Nephron progenitor cell (in vitro differentiated cells): ENCODE measurements at regions not wholly inside any gene's neighbourhood (a gene's known extent, or its start where the extent isn't known, plus 50 kb on each side); places are given as distances from the start of the nearest gene placed in this dataset.

Experiments used
- DNase-seq: peaks from one replicate; pipeline ENCODE4 v3.0.0; 2021
- H3K27ac Mint-ChIP-seq: 2 replicates; pipeline ENCODE4 v1.8.0; 2021; ENCODE audit warnings: mild to moderate bottlenecking, moderate library complexity, mixed read lengths
- H3K27me3 Mint-ChIP-seq: 2 replicates; pipeline ENCODE4 v1.8.0; 2021; ENCODE audit warnings: mild to moderate bottlenecking, low read depth, mixed read lengths; ENCODE audit not compliant: poor library complexity
- H3K36me3 Mint-ChIP-seq: 2 replicates; pipeline ENCODE4 v1.8.0; 2021; ENCODE audit warnings: low read depth, mixed read lengths
- H3K4me1 Mint-ChIP-seq: 2 replicates; pipeline ENCODE4 v1.8.0; 2021; ENCODE audit warnings: mixed read lengths
- H3K4me3 Mint-ChIP-seq: 2 replicates; pipeline ENCODE4 v1.8.0; 2021; ENCODE audit warnings: mild to moderate bottlenecking, moderate library complexity, mixed read lengths
- H3K9me3 Mint-ChIP-seq: 2 replicates; pipeline ENCODE4 v1.8.0; 2021; ENCODE audit warnings: mild to moderate bottlenecking, moderate library complexity, mixed read lengths
- TF ChIP-seq, protein P1 (sequence below): fragments of 200-600 bp; sonication (generic); IDR thresholded peaks from 2 replicates; pipeline ENCODE4 v1.5.0; 2021; ENCODE audit warnings: antibody characterized with exemption

DNA sequence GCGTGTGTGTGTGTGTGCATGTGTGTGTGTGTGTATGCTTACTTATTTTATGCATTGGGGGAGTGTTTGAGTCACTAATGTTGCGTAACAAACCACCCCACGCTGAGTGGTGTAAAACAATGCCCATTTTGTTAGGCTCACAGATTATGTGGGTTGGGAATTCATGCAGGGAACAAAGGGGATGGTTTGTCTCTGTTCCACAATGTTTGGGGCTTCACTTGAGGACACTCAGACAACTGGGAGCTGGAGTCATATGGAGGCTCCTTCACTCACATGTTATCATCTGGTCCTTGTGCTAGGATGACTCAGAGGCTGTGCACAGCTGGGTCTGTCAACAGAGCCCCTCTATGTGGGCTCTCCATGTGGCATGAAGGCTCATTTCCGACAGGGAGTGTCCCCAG, 51.3 kb upstream of the LARGE1 start:
- H3K27ac Mint-ChIP-seq: peak overlapping the region; percentile 41
- no peak overlapping the region for H3K4me3 Mint-ChIP-seq
- no peak for DNase-seq
- TF ChIP-seq, protein P1, sequence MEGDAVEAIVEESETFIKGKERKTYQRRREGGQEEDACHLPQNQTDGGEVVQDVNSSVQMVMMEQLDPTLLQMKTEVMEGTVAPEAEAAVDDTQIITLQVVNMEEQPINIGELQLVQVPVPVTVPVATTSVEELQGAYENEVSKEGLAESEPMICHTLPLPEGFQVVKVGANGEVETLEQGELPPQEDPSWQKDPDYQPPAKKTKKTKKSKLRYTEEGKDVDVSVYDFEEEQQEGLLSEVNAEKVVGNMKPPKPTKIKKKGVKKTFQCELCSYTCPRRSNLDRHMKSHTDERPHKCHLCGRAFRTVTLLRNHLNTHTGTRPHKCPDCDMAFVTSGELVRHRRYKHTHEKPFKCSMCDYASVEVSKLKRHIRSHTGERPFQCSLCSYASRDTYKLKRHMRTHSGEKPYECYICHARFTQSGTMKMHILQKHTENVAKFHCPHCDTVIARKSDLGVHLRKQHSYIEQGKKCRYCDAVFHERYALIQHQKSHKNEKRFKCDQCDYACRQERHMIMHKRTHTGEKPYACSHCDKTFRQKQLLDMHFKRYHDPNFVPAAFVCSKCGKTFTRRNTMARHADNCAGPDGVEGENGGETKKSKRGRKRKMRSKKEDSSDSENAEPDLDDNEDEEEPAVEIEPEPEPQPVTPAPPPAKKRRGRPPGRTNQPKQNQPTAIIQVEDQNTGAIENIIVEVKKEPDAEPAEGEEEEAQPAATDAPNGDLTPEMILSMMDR: no peak
- peaks cover 26% of the 10 kb centered on the region for H3K4me1 Mint-ChIP-seq
- H3K9me3 Mint-ChIP-seq: peaks cover 17% of the 10 kb centered on the region
- H3K27me3 Mint-ChIP-seq: no peaks in the 10 kb centered on the region
- no peaks in the 10 kb centered on the region for H3K36me3 Mint-ChIP-seq

DNA sequence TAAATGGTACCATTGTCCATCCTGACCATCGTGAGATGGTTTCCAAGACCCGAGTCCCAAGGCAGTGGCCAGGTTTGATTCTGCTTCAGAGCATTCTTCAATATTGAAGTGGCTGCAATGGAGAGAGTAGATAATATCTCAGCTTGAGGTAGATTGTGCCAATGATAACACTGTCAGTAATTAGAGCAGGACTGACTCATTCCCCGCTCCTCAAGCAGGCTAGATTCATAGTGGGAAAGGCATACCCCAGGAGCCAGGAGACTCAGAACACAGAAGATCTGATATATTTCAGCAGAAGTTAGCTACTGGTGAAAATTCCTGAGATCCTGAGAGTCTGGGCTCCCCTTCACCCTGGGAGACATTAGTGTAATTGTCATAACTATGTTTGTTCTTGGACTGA, 55.6 kb upstream of the LARGE1 start:
- H3K9me3 Mint-ChIP-seq: peaks cover 17% of the 10 kb centered on the region
- DNase-seq: no peak
- H3K36me3 Mint-ChIP-seq: no peaks in the 10 kb centered on the region
- TF ChIP-seq, protein P1: no peak
- no peak overlapping the region for H3K27ac Mint-ChIP-seq
- H3K4me3 Mint-ChIP-seq: no peak overlapping the region
- peaks cover 14% of the 10 kb centered on the region for H3K4me1 Mint-ChIP-seq
- H3K27me3 Mint-ChIP-seq: peaks cover 4% of the 10 kb centered on the region

DNA sequence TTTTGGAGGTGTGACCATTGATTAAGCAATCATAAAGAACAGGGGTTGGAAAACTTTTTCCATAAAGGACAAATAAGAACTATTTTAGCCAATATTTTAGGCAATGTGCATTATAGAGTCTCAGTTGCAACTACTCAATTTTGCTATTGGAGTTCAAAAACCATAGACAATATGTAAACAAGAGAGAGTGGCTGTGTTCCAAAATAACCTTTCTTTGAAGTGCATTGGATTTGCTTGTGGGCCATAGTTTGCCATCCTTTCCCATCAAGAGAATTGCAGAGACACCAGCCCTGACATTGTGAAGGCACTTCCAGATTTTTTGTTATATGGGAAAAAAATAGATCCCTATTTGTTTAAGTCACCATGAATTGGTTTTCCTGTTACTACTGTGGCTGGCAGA, 63.3 kb upstream of the LARGE1 start:
- H3K36me3 Mint-ChIP-seq: no peaks in the 10 kb centered on the region
- TF ChIP-seq, protein P1: no peak
- no peak for DNase-seq
- no peak overlapping the region for H3K4me3 Mint-ChIP-seq
- peaks cover 16% of the 10 kb centered on the region for H3K27me3 Mint-ChIP-seq
- no peak overlapping the region for H3K27ac Mint-ChIP-seq
- H3K4me1 Mint-ChIP-seq: peaks cover 7% of the 10 kb centered on the region
- H3K9me3 Mint-ChIP-seq: no peaks in the 10 kb centered on the region

DNA sequence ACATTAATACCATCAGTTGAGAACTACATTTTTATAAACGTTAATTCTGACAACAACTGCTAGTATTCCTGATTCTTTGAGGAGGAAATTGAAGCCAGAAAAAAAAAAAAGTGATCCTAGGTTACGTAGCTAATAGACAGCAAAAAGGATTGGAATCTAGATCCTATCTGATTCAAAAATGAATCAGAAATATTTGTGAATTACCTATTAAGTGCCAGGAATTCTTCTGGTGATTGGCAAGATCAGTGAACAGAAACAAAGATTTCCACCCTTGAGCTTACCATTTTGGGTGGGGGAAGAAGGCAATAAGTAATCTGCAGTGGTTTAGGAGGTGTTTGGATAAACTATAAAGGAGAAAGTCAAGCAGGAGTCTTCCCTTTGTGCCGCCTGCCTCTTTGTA, 63.9 kb upstream of the LARGE1 start:
- Mint-ChIP-seq H3K4me3 (no peak overlapping the region), H3K9me3 (no peaks in the 10 kb centered on the region), H3K4me1 (peaks cover 7% of the 10 kb centered on the region), H3K27ac (no peak overlapping the region), H3K27me3 (peaks cover 16% of the 10 kb centered on the region), H3K36me3 (no peaks in the 10 kb centered on the region)
- TF ChIP-seq, protein P1: no peak
- no peak for DNase-seq

DNA sequence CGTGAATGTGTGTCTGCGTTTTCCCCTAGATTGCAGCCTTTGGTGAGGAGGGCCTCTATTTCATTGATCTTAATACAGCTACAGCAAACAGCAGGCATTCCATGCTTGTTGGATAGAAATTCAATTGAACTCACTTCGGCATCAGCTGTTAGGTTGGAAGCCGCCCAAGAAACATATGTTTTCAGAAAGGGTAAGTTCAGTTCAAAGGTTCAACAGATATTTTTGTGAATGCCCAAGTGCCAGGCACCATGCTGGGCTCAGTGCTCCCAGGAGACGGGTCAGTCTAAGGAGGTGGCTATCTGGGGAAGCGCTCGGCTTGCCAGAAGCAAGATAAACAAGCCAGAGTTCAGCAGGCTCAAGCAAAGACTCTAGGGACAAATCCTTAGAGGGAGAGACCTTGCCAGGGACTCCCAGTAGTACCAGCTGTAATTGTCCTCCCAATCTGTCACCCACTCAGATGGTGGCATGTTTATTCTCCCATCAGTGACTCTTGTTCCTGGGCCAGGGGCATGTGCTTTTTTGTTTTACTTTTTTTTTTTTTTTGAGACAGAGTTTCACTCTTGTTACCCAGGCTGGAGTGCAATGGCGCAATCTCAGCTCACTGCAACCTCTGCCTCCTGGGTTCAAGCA, 64.5 kb upstream of the LARGE1 start:
- no peaks in the 10 kb centered on the region for H3K9me3 Mint-ChIP-seq
- no peak for DNase-seq
- no peak overlapping the region for H3K4me3 Mint-ChIP-seq
- peaks cover 7% of the 10 kb centered on the region for H3K4me1 Mint-ChIP-seq
- no peak overlapping the region for H3K27ac Mint-ChIP-seq
- H3K27me3 Mint-ChIP-seq: peaks cover 16% of the 10 kb centered on the region
- H3K36me3 Mint-ChIP-seq: no peaks in the 10 kb centered on the region
- TF ChIP-seq, protein P1: no peak

DNA sequence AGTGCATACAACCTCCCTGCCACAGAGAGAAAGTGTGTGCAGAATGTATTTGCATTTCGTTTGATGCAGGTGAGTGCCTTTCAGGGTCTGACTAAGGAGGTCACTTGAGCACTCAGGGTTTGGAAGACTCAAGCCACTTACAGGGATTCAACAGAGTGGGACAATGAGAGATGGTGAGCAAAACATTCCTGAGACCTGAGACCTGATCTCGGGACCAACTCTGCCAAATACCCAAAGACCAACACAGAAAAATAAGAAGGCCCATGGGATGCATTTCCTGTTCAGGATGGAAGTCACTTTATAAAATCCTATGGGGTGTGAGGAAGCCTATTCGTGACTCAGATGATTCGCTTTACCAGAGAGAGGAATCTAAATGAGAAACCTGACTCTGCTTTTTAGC, 65.2 kb upstream of the LARGE1 start:
- Mint-ChIP-seq H3K27me3 (peaks cover 13% of the 10 kb centered on the region), H3K4me3 (no peak overlapping the region), H3K4me1 (peaks cover 7% of the 10 kb centered on the region), H3K9me3 (no peaks in the 10 kb centered on the region), H3K27ac (no peak overlapping the region), H3K36me3 (no peaks in the 10 kb centered on the region)
- DNase-seq: no peak
- TF ChIP-seq, protein P1: no peak
